Ishikawa (cell line): ENCODE measurements at regions not wholly inside any gene's neighbourhood (a gene's known extent, or its start where the extent isn't known, plus 50 kb on each side); places are given as distances from the start of the nearest gene placed in this dataset.

Experiments used
- CEBPB ChIP-seq: IDR thresholded peaks from 2 replicates; pipeline ENCODE4 v1.6.1; 2012
- CREB1 ChIP-seq: IDR thresholded peaks from 2 replicates; pipeline ENCODE4 v1.6.1; 2012; ENCODE audit warnings: low read depth
- EGR1 ChIP-seq: IDR thresholded peaks from 2 replicates; pipeline ENCODE4 v1.6.1; 2012
- EP300 ChIP-seq: IDR thresholded peaks from 2 replicates; pipeline ENCODE4 v1.6.1; 2012; ENCODE audit warnings: borderline replicate concordance
- FOXM1 ChIP-seq: IDR thresholded peaks from 2 replicates; pipeline ENCODE4 v1.6.1; 2012; ENCODE audit warnings: low read depth, borderline replicate concordance
- NFIC ChIP-seq: IDR thresholded peaks from 2 replicates; pipeline ENCODE4 v1.6.1; 2012
- RAD21 ChIP-seq: IDR thresholded peaks from 2 replicates; pipeline ENCODE4 v1.6.1; 2012; ENCODE audit warnings: low read depth
- REST ChIP-seq: IDR thresholded peaks from 2 replicates; pipeline ENCODE4 v1.6.1; 2012; ENCODE audit warnings: low read depth, mild to moderate bottlenecking
- TAF1 ChIP-seq: IDR thresholded peaks from 2 replicates; pipeline ENCODE4 v1.6.1; 2012; ENCODE audit warnings: low read depth, mild to moderate bottlenecking
- TCF12 ChIP-seq: IDR thresholded peaks from 2 replicates; pipeline ENCODE4 v1.6.1; 2012; ENCODE audit warnings: low read depth
- TEAD4 ChIP-seq: IDR thresholded peaks from 2 replicates; pipeline ENCODE4 v1.6.1; 2012
- USF1 ChIP-seq: IDR thresholded peaks from 2 replicates; pipeline ENCODE4 v1.6.1; 2012
- YY1 ChIP-seq: IDR thresholded peaks from 2 replicates; pipeline ENCODE4 v1.6.1; 2012; ENCODE audit warnings: low read depth
- ZBTB7A ChIP-seq: IDR thresholded peaks from 2 replicates; pipeline ENCODE4 v1.6.1; 2012; ENCODE audit warnings: low read depth
- TF ChIP-seq, protein P1 (sequence below): IDR thresholded peaks from 2 replicates; pipeline ENCODE4 v1.6.1; 2012

DNA sequence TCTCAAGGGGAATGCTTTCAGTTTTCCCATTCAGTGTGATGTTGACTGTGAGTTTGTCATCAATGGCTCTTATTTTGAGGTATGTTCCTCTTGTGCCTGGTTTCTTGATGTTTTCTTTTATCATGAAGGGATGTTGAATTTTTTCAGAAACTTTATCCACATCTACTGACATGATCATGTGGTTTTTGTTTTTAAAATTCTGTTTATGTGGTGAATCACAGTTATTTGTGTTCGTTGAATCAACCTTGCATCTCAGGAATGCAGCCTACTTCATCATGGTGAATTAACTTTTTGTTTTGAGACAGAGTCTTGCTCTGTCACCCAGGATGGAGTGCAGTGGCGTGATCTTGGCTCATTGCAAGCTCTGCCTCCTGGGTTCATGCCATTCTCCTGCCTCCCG, 263.1 kb upstream of the KLF3 start:
- TF ChIP-seq TCF12 (no peak), USF1 (no peak), YY1 (no peak), RAD21 (no peak), TAF1 (no peak), EP300 (no peak), CREB1 (no peak), CEBPB (no peak), REST (no peak), ZBTB7A (no peak)
- TF ChIP-seq, protein P1, sequence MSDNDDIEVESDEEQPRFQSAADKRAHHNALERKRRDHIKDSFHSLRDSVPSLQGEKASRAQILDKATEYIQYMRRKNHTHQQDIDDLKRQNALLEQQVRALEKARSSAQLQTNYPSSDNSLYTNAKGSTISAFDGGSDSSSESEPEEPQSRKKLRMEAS: no peak

GRCh38 chr4:38406243-38406642, 257.8 kb upstream of the KLF3 start:
- TF ChIP-seq EGR1: no peak
- TF ChIP-seq, protein P1: no peak
- TF ChIP-seq USF1: no peak
- TF ChIP-seq TCF12: no peak
- no peak for TF ChIP-seq NFIC
- TF ChIP-seq RAD21: no peak
- no peak for TF ChIP-seq CREB1
- no peak for TF ChIP-seq REST
- no peak for TF ChIP-seq CEBPB
- no peak for TF ChIP-seq FOXM1
- no peak for TF ChIP-seq EP300
- TF ChIP-seq YY1: no peak

- TF ChIP-seq EGR1 (no peak), CREB1 (no peak), CEBPB (no peak), TCF12 (no peak), USF1 (no peak), YY1 (no peak), RAD21 (no peak), TAF1 (no peak), ZBTB7A (no peak), TEAD4 (no peak), FOXM1 (no peak), NFIC (no peak), EP300 (no peak), REST (no peak)
- TF ChIP-seq, protein P1: no peak
Measured at GRCh38 chr4:38409852-38410251, 254.1 kb upstream of the KLF3 start.

DNA sequence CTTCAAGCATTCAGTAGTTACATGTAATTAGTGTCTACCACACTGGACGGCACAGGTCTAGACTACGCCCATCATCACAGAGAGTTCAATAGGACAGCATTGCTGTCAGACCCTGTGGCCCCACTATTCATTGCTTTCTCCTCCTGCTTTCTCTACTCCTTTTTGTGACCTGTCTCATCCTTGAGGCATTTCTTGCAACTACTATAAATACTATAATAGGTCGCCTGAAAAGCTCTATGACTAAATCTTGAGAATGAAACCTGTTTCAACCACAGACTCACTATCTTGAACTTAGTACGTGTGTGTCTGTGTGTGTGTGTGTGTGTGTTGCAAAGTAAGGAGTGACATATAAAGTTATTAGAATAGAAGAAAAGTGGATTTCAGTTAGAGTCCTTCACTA, 252.9 kb upstream of the KLF3 start:
- no peak for TF ChIP-seq EP300
